ENCODE measurements at regions not wholly inside any gene's neighbourhood (a gene's known extent, or its start where the extent isn't known, plus 50 kb on each side); places are given as distances from the start of the nearest gene placed in this dataset.

DNA sequence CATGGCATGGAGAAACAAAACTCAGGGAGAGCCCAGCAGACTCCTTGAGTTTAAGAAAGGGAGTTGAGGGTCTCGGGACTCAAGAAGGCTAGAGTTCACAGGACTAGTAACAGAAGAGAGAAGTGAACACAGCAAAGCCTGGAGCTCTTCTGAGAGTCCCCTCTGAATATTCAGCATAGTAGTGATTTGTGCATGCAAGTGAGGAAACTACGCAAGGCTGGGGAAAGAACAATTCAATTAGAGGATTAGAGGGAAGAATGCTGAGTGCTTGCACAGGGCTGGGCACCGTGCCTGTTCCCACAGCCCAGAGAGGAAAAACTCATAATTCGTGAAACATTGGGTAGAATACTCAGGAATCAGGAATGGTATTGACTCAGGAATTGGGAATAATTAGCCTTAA, 540.0 kb upstream of the SALL1 start:
- no peaks in the 10 kb centered on the region for H3K27me3 ChIP-seq (ENCODE audit: insufficient read depth, low read depth, severe bottlenecking)
- H3K4me3 ChIP-seq (ENCODE audit: low read depth, low read length): no peak overlapping the region
- TF ChIP-seq, protein P1, sequence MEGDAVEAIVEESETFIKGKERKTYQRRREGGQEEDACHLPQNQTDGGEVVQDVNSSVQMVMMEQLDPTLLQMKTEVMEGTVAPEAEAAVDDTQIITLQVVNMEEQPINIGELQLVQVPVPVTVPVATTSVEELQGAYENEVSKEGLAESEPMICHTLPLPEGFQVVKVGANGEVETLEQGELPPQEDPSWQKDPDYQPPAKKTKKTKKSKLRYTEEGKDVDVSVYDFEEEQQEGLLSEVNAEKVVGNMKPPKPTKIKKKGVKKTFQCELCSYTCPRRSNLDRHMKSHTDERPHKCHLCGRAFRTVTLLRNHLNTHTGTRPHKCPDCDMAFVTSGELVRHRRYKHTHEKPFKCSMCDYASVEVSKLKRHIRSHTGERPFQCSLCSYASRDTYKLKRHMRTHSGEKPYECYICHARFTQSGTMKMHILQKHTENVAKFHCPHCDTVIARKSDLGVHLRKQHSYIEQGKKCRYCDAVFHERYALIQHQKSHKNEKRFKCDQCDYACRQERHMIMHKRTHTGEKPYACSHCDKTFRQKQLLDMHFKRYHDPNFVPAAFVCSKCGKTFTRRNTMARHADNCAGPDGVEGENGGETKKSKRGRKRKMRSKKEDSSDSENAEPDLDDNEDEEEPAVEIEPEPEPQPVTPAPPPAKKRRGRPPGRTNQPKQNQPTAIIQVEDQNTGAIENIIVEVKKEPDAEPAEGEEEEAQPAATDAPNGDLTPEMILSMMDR (IDR thresholded peaks at IDR 0.05; ENCODE audit: low read depth, low read length): no peak
- no peak for DNase-seq
- no peaks in the 10 kb centered on the region for H3K36me3 ChIP-seq
- peaks cover 18% of the 10 kb centered on the region for H3K9me3 ChIP-seq (ENCODE audit: severe bottlenecking)
- no peak overlapping the region for H3K27ac ChIP-seq

DNA sequence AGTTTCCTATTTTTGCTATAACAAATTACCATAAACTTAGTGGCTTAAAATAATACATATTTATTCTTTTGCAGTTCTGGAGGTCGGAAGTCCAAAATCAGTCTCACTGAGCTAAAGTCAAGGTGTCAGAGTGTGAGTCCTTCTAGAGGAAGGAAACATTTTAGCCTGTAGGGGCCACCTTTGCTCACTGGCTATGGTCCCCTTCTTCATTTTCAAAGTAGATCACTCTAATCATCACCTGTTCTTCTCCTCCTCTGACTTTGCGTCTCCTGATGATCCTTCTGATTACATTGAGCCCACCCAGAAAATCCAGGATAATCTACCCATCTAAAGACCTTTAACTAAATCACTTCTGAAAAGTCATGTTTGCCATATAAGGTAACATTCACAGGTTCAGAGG, 534.4 kb upstream of the SALL1 start:
- peak; percentile 54 for DNase-seq
- Histone ChIP-seq H3K4me3 (ENCODE audit: low read depth, low read length) (no peak overlapping the region), H3K9me3 (ENCODE audit: severe bottlenecking) (no peaks in the 10 kb centered on the region), H3K36me3 (no peaks in the 10 kb centered on the region), H3K27ac (no peak overlapping the region), H3K27me3 (ENCODE audit: insufficient read depth, low read depth, severe bottlenecking) (no peaks in the 10 kb centered on the region)
- TF ChIP-seq, protein P1 (IDR thresholded peaks at IDR 0.05; ENCODE audit: low read depth, low read length): peak; percentile 54

DNA sequence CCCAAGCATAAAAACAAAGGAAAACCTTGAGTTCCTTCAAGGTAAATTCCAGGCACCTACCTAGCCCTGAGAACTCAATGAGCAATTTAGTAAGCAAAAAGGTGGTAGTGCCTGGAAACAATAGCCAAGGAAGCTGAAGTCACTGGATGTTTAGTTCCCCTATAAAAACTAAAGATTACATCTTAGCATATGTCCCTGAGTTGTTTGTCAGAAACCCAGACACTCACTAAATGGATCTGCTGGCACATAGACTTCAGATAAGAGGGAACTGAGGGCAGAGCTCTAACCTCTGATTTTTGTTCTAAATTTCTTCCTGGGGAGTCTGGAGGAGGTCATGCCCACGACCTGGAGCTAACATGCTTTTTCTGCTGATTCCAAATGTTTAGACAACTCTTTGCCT, 532.8 kb upstream of the SALL1 start:
- TF ChIP-seq, protein P1 (IDR thresholded peaks at IDR 0.05; ENCODE audit: low read depth, low read length): no peak
- no peak overlapping the region for H3K4me3 ChIP-seq (ENCODE audit: low read depth, low read length)
- no peak for DNase-seq

GRCh38 chr16:51682905-51683304, 531.8 kb upstream of the SALL1 start:
- H3K4me3 ChIP-seq (ENCODE audit: low read depth, low read length): no peak overlapping the region
- no peak overlapping the region for H3K27ac ChIP-seq
- DNase-seq: no peak
- H3K27me3 ChIP-seq (ENCODE audit: insufficient read depth, low read depth, severe bottlenecking): no peaks in the 10 kb centered on the region
- TF ChIP-seq, protein P1 (IDR thresholded peaks at IDR 0.05; ENCODE audit: low read depth, low read length): no peak
- no peaks in the 10 kb centered on the region for H3K9me3 ChIP-seq (ENCODE audit: severe bottlenecking)
- no peaks in the 10 kb centered on the region for H3K36me3 ChIP-seq

More for the DNA sequence above, 532.8 kb upstream of the SALL1 start:
- Histone ChIP-seq H3K36me3 (no peaks in the 10 kb centered on the region), H3K9me3 (ENCODE audit: severe bottlenecking) (no peaks in the 10 kb centered on the region), H3K27ac (no peak overlapping the region), H3K27me3 (ENCODE audit: insufficient read depth, low read depth, severe bottlenecking) (no peaks in the 10 kb centered on the region)

GRCh38 chr16:51674615-51675014, 523.5 kb upstream of the SALL1 start:
- TF ChIP-seq, protein P1 (IDR thresholded peaks at IDR 0.05; ENCODE audit: low read depth, low read length): no peak
- no peak for DNase-seq
- no peak overlapping the region for H3K4me3 ChIP-seq (ENCODE audit: low read depth, low read length)

DNA sequence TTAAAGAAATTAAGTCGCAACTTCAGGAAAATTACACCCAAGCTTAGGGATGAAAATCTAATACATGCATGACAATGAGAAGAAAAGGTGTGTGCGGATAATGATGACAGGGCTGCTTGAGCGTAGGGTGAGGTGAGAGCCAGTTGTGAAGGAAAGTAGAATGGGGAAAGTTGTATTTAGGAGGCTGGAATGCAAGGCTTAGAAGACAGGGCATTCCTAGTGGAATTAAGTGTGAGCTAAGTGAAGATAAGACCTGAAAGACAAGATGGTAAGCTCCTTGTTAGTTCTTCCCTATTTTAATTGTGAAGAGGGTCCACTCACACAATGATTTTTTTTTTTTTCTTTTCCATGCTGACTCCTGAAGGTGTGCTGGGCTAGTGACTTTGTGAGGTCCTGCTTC, 519.5 kb upstream of the SALL1 start:
- Histone ChIP-seq H3K9me3 (ENCODE audit: severe bottlenecking) (no peaks in the 10 kb centered on the region), H3K4me3 (ENCODE audit: low read depth, low read length) (no peak overlapping the region)
- TF ChIP-seq, protein P1 (IDR thresholded peaks at IDR 0.05; ENCODE audit: low read depth, low read length): no peak

More at GRCh38 chr16:51674615-51675014, 523.5 kb upstream of the SALL1 start:
- no peaks in the 10 kb centered on the region for H3K27me3 ChIP-seq (ENCODE audit: insufficient read depth, low read depth, severe bottlenecking)
- no peak overlapping the region for H3K27ac ChIP-seq
- H3K9me3 ChIP-seq (ENCODE audit: severe bottlenecking): no peaks in the 10 kb centered on the region
- no peaks in the 10 kb centered on the region for H3K36me3 ChIP-seq

More for the DNA sequence above, 519.5 kb upstream of the SALL1 start:
- no peak overlapping the region for H3K27ac ChIP-seq
- H3K27me3 ChIP-seq (ENCODE audit: insufficient read depth, low read depth, severe bottlenecking): no peaks in the 10 kb centered on the region
- no peaks in the 10 kb centered on the region for H3K36me3 ChIP-seq
- no peak for DNase-seq
